ENCODE measurements at regions not wholly inside any gene's neighbourhood (a gene's known extent, or its start where the extent isn't known, plus 50 kb on each side); places are given as distances from the start of the nearest gene placed in this dataset.
"Not testable (repeated sequence)": the region's sequence is repeated elsewhere in the genome, so short reads cannot be mapped to it uniquely, and the experiment has no call there.

GRCh38 chrX:3504916-3505315 lies 158.5 kb upstream of the MXRA5 start:
- H3K36me3 ChIP-seq (ENCODE audit: control insufficient read depth in 4 of 4, insufficient read depth in 3 of 4, low read depth in 1 of 4, low read length in 3 of 4): no peaks in the 10 kb centered on the region
- 82% methylated on average over 3 of the region's 3 CpGs for WGBS

GRCh38 chrX:3501833-3502535 lies 155.5 kb upstream of the MXRA5 start:
- DNase-seq (ENCODE audit: low spot score): no peak
- peaks cover 0 to 2% (median 0%) of the 10 kb centered on the region in 4 donors for H3K27me3 ChIP-seq (ENCODE audit: control insufficient read depth in 4 of 4, insufficient read depth in 4 of 4, low read length in 3 of 4)
- no peak for TF ChIP-seq FOXA1 (IDR thresholded peaks at IDR 0.05)
- TF ChIP-seq TAF1 (conservative IDR thresholded peaks at IDR 0.05): no peak
- TF ChIP-seq EGR1 (IDR thresholded peaks at IDR 0.05; ENCODE audit: low read depth in 2 of 2): no peak
- no peak for TF ChIP-seq HNF4G (IDR thresholded peaks at IDR 0.05)
- no peak for TF ChIP-seq RAD21 (IDR thresholded peaks at IDR 0.05)
- no peak for TF ChIP-seq ATF3 (IDR thresholded peaks at IDR 0.05)
- TF ChIP-seq YY1 (IDR thresholded peaks at IDR 0.05): no peak
- no peak for TF ChIP-seq GABPA (IDR thresholded peaks at IDR 0.05 in 1 of 2, conservative IDR thresholded peaks at IDR 0.05 in 1 of 2)
- TF ChIP-seq CTCF (IDR thresholded peaks at IDR 0.05; ENCODE audit: low read depth, low read length, missing input control): no peak
- TF ChIP-seq SP1 (IDR thresholded peaks at IDR 0.05): no peak
- TF ChIP-seq REST (IDR thresholded peaks at IDR 0.05): no peak
- TF ChIP-seq JUND (IDR thresholded peaks at IDR 0.05): no peak
- no peak for TF ChIP-seq HNF4A (conservative IDR thresholded peaks at IDR 0.05)
- no peak for TF ChIP-seq MAX (IDR thresholded peaks at IDR 0.05)
- TF ChIP-seq RXRA (IDR thresholded peaks at IDR 0.05): no peak
- TF ChIP-seq ZBTB33 (IDR thresholded peaks at IDR 0.05): no peak
- no peak for TF ChIP-seq FOXA2 (IDR thresholded peaks at IDR 0.05)
- TF ChIP-seq NR2F2 (IDR thresholded peaks at IDR 0.05): no peak
- no peaks in the 10 kb centered on the region for H3K4me1 ChIP-seq (ENCODE audit: control insufficient read depth in 4 of 4, insufficient read depth in 4 of 4, low read length in 3 of 4)
- H3K9ac ChIP-seq (ENCODE audit: low read depth in 1 of 2, low read length in 2 of 2): no peak overlapping the region
- H3K9me3 ChIP-seq (ENCODE audit: control insufficient read depth in 4 of 4, low read length in 3 of 4): no peaks in the 10 kb centered on the region
- H3K4me3 ChIP-seq (ENCODE audit: low read depth in 1 of 3, low read length in 3 of 3): no peak overlapping the region
- H3K36me3 ChIP-seq (ENCODE audit: control insufficient read depth in 4 of 4, insufficient read depth in 3 of 4, low read depth in 1 of 4, low read length in 3 of 4): no peaks in the 10 kb centered on the region
- no peak overlapping the region for H3K27ac ChIP-seq (ENCODE audit: low read depth in 1 of 2, low read length in 2 of 2)
- 83% methylated on average over 21 of the region's 21 CpGs for WGBS

More at GRCh38 chrX:3504916-3505315, 158.5 kb upstream of the MXRA5 start:
- peaks cover 0 to 2% (median 0%) of the 10 kb centered on the region in 4 donors for H3K27me3 ChIP-seq (ENCODE audit: control insufficient read depth in 4 of 4, insufficient read depth in 4 of 4, low read length in 3 of 4)
- TF ChIP-seq YY1 (IDR thresholded peaks at IDR 0.05): no peak
- H3K9ac ChIP-seq (ENCODE audit: low read depth in 1 of 2, low read length in 2 of 2): no peak overlapping the region
- H3K9me3 ChIP-seq (ENCODE audit: control insufficient read depth in 4 of 4, low read length in 3 of 4): no peaks in the 10 kb centered on the region
- DNase-seq (ENCODE audit: low spot score): no peak
- no peak overlapping the region for H3K4me3 ChIP-seq (ENCODE audit: low read depth in 1 of 3, low read length in 3 of 3)
- no peak overlapping the region for H3K27ac ChIP-seq (ENCODE audit: low read depth in 1 of 2, low read length in 2 of 2)
- H3K4me1 ChIP-seq (ENCODE audit: control insufficient read depth in 4 of 4, insufficient read depth in 4 of 4, low read length in 3 of 4): no peaks in the 10 kb centered on the region

- not testable (repeated sequence) for H3K9ac ChIP-seq (ENCODE audit: low read depth in 1 of 2, low read length in 2 of 2); H3K4me3 ChIP-seq (ENCODE audit: low read depth in 1 of 3, low read length in 3 of 3); H3K4me1 ChIP-seq (ENCODE audit: control insufficient read depth in 4 of 4, insufficient read depth in 4 of 4, low read length in 3 of 4); H3K36me3 ChIP-seq (ENCODE audit: control insufficient read depth in 4 of 4, insufficient read depth in 3 of 4, low read depth in 1 of 4, low read length in 3 of 4); DNase-seq (ENCODE audit: low spot score); H3K27ac ChIP-seq (ENCODE audit: low read depth in 1 of 2, low read length in 2 of 2); H3K9me3 ChIP-seq (ENCODE audit: control insufficient read depth in 4 of 4, low read length in 3 of 4); H3K27me3 ChIP-seq (ENCODE audit: control insufficient read depth in 4 of 4, insufficient read depth in 4 of 4, low read length in 3 of 4)
- 72% methylated on average over 12 of the region's 12 CpGs for WGBS
Measured at GRCh38 chrX:3495836-3496769, 149.7 kb upstream of the MXRA5 start.

Data from liver (tissue), 8 donors.